ENCODE measurements at regions not wholly inside any gene's neighbourhood (a gene's known extent, or its start where the extent isn't known, plus 50 kb on each side); places are given as distances from the start of the nearest gene placed in this dataset.

DNA sequence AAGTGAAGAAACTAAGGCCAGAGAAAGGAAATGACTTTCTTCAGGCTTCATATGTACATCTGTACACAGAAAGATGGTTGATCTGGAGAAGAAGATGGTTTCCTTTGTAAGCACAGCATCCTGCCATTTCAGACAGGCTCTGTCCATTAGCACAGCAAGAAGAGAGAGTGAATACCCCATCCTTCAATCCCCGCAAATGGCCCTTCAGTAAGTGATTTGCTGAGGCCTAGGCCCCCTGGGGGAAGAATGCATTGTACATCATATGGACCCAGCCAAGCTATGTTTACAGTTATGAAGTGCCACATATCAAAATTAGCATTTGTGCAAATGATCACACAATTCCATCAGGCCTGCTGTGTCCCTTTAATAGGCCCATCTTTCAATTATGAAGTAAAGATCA lies 657.4 kb downstream of the BRINP1 start:
- intact Hi-C loops (cut with DNase I): no loop called here
- H3K27me3 ChIP-seq: no peaks in the 10 kb centered on the region
- H3K36me3 ChIP-seq: no peaks in the 10 kb centered on the region
- TF ChIP-seq, protein P1, sequence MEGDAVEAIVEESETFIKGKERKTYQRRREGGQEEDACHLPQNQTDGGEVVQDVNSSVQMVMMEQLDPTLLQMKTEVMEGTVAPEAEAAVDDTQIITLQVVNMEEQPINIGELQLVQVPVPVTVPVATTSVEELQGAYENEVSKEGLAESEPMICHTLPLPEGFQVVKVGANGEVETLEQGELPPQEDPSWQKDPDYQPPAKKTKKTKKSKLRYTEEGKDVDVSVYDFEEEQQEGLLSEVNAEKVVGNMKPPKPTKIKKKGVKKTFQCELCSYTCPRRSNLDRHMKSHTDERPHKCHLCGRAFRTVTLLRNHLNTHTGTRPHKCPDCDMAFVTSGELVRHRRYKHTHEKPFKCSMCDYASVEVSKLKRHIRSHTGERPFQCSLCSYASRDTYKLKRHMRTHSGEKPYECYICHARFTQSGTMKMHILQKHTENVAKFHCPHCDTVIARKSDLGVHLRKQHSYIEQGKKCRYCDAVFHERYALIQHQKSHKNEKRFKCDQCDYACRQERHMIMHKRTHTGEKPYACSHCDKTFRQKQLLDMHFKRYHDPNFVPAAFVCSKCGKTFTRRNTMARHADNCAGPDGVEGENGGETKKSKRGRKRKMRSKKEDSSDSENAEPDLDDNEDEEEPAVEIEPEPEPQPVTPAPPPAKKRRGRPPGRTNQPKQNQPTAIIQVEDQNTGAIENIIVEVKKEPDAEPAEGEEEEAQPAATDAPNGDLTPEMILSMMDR (IDR thresholded peaks at IDR 0.05): no peak
- TF ChIP-seq POLR2AphosphoS5 (IDR thresholded peaks at IDR 0.05): no peak
- TF ChIP-seq EP300 (IDR thresholded peaks at IDR 0.05): no peak
- DNase-seq (ENCODE audit: extremely low spot score): no peak
- H3K4me3 ChIP-seq: no peak overlapping the region
- H3K27ac ChIP-seq (replicated peaks in 1 of 4): no peak overlapping the region
- no peaks in the 10 kb centered on the region for H3K9me3 ChIP-seq
- no peaks in the 10 kb centered on the region for H3K4me1 ChIP-seq
- WGBS: 85% methylated on average over 1 of the region's 1 CpG

DNA sequence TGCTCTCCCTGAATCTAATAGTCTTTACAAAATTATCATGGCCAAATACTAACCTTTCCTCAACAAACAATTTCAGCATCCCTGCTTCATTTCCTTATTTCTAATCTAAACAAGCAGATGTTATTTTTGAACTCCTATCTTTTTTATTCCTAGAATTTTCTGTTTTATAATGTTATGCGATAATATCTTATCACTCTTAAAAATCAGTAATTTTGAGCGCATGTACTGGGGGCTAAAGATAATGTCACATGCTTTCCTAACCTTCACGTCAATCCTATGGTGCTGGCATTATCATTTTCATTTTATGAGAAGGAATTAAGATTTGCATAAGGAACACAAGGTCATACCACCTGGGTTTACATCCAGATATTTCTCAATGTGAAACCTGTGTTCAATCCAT lies 648.0 kb downstream of the BRINP1 start:
- no peak for DNase-seq (ENCODE audit: extremely low spot score)
- intact Hi-C loops (cut with DNase I): no loop called here
- Histone ChIP-seq H3K27ac (replicated peaks in 1 of 4) (no peak overlapping the region), H3K36me3 (no peaks in the 10 kb centered on the region), H3K4me3 (no peak overlapping the region), H3K4me1 (no peaks in the 10 kb centered on the region), H3K27me3 (no peaks in the 10 kb centered on the region), H3K9me3 (peaks cover 0 to 4% (median 0%) of the 10 kb centered on the region in 4 donors)
- 84% methylated on average over 3 of the region's 3 CpGs for WGBS
- no peak for TF ChIP-seq POLR2A (IDR thresholded peaks at IDR 0.05; ENCODE audit: low read depth)
- TF ChIP-seq, protein P1 (IDR thresholded peaks at IDR 0.05): no peak
- no peak for TF ChIP-seq EP300 (IDR thresholded peaks at IDR 0.05)
- TF ChIP-seq POLR2AphosphoS5 (IDR thresholded peaks at IDR 0.05): no peak

DNA sequence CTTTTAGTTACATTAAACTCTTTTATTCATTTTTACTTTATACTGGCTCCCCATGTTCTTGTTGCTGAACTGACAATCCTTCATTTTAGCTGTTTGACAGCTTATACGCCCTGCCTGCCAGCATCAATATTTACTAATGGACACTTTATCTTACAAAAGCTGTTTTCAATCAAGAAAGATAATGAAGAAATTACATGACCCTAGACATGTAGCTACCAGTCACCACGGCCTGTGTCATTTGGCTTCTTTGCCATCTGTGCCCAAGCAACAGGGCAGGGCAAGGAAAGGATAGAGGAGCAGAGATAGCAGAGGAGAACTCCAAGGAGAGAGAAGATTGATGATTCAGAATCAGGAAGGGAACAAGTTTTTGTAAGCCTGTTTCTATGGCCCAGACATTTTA lies 647.3 kb downstream of the BRINP1 start:
- 56% methylated on average over 2 of the region's 2 CpGs for WGBS
- no peaks in the 10 kb centered on the region for H3K4me1 ChIP-seq
- intact Hi-C loops (cut with DNase I): no loop called here
- DNase-seq (ENCODE audit: extremely low spot score): no peak
- H3K9me3 ChIP-seq: peaks cover 0 to 4% (median 0%) of the 10 kb centered on the region in 4 donors
- no peak overlapping the region for H3K4me3 ChIP-seq
- no peaks in the 10 kb centered on the region for H3K36me3 ChIP-seq
- no peaks in the 10 kb centered on the region for H3K27me3 ChIP-seq
- H3K27ac ChIP-seq (replicated peaks in 1 of 4): no peak overlapping the region
- TF ChIP-seq POLR2A (IDR thresholded peaks at IDR 0.05; ENCODE audit: low read depth): no peak
- TF ChIP-seq, protein P1 (IDR thresholded peaks at IDR 0.05): no peak
- TF ChIP-seq POLR2AphosphoS5 (IDR thresholded peaks at IDR 0.05): no peak
- TF ChIP-seq EP300 (IDR thresholded peaks at IDR 0.05): no peak

DNA sequence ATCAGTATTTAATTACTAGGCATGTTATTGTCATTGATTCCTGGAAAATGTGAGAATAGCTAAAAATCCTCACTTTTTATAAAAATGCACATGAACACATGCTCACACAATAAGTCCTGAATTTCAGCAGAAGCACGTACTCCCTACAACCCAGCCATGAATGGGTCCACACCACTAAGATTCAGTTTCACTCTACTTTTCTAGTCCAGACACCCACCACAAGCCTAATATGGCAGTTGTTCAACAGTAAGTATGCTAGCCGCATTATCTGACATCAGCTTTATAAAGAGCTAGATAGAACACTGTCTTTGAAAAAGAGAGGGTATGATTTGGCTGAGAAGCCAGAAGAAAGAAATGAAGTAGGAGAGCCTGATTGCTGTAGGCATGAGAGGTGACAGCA lies 639.3 kb downstream of the BRINP1 start:
- H3K4me3 ChIP-seq: no peak overlapping the region
- no peak for DNase-seq (ENCODE audit: extremely low spot score)
- no peaks in the 10 kb centered on the region for H3K36me3 ChIP-seq
- intact Hi-C loops (cut with DNase I): no loop called here
- WGBS: 88% methylated on average over 2 of the region's 2 CpGs
- no peak overlapping the region for H3K27ac ChIP-seq (replicated peaks in 1 of 4)
- H3K9me3 ChIP-seq: peaks cover 0 to under 1% (median 0%) of the 10 kb centered on the region in 4 donors
- H3K27me3 ChIP-seq: no peaks in the 10 kb centered on the region
- H3K4me1 ChIP-seq: no peaks in the 10 kb centered on the region
- TF ChIP-seq EP300 (IDR thresholded peaks at IDR 0.05): no peak
- TF ChIP-seq, protein P1 (IDR thresholded peaks at IDR 0.05): no peak
- TF ChIP-seq POLR2A (IDR thresholded peaks at IDR 0.05; ENCODE audit: low read depth): no peak

DNA sequence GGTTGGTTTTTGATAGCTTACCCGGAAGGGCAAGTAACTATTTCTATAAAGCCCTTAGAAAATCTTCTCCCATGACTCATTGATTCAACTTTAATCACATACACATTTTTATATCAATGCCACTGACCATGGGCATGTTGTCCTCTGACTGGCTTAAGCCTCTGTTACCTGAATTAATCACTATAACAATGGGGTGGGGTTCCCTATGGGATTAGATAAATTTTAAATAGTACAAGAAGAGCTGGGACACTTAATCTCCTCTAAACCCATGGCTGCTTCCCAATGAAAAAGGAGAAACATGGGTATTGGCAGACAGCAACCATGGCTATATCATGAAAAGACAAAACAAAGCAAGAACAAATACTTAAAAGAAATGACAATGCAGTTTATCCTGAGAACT lies 636.2 kb downstream of the BRINP1 start:
- no peak for TF ChIP-seq POLR2A (IDR thresholded peaks at IDR 0.05; ENCODE audit: low read depth)
- no peak for TF ChIP-seq POLR2AphosphoS5 (IDR thresholded peaks at IDR 0.05)
- TF ChIP-seq, protein P1 (IDR thresholded peaks at IDR 0.05): no peak
- TF ChIP-seq EP300 (IDR thresholded peaks at IDR 0.05): no peak
- H3K4me1 ChIP-seq: no peaks in the 10 kb centered on the region
- H3K27me3 ChIP-seq: no peaks in the 10 kb centered on the region
- intact Hi-C loops (cut with DNase I): no loop called here
- WGBS: 0% methylated on average over 1 of the region's 1 CpG
- no peak for DNase-seq (ENCODE audit: extremely low spot score)
- H3K36me3 ChIP-seq: no peaks in the 10 kb centered on the region
- no peak overlapping the region for H3K4me3 ChIP-seq
- peaks cover 0 to 12% (median 4%) of the 10 kb centered on the region in 4 donors for H3K9me3 ChIP-seq
- H3K27ac ChIP-seq (replicated peaks in 1 of 4): no peak overlapping the region

All from esophagus muscularis mucosa (tissue), 4 donors.